H9 (cell line): ENCODE measurements at regions not wholly inside any gene's neighbourhood (a gene's known extent, or its start where the extent isn't known, plus 50 kb on each side); places are given as distances from the start of the nearest gene placed in this dataset.

ENCODE experiments used
- DNase-seq: peaks from one replicate; pipeline ENCODE4 v3.0.0-alpha.2; 2017
- H2AFZ ChIP-seq: one replicate; pipeline ENCODE4 v1.6.1; 2013; ENCODE audit warnings: mild to moderate bottlenecking, low read length, control low read depth, moderate library complexity
- H2AK5ac ChIP-seq: 2 replicates; pipeline ENCODE4 v1.6.1; 2013; ENCODE audit warnings: low read length, control low read depth, mixed read lengths; ENCODE audit not compliant: insufficient read length
- H2BK120ac ChIP-seq: one replicate; pipeline ENCODE4 v1.6.1; 2013; ENCODE audit warnings: low read depth, mild to moderate bottlenecking, low read length, control low read depth, inconsistent platforms; ENCODE audit not compliant: poor library complexity, severe bottlenecking
- H2BK12ac ChIP-seq: 2 replicates; pipeline ENCODE4 v1.6.1; 2013; ENCODE audit warnings: low read length, control low read depth, mixed read lengths, low read depth; ENCODE audit not compliant: insufficient read length
- H2BK15ac ChIP-seq: 2 replicates; pipeline ENCODE4 v1.6.1; 2013; ENCODE audit warnings: low read depth, low read length, control low read depth
- H2BK20ac ChIP-seq: one replicate; pipeline ENCODE4 v1.6.1; 2013; ENCODE audit warnings: low read depth, mild to moderate bottlenecking, low read length, control low read depth, inconsistent platforms; ENCODE audit not compliant: poor library complexity, severe bottlenecking
- H2BK5ac ChIP-seq: 2 replicates; pipeline ENCODE4 v1.6.1; 2013; ENCODE audit warnings: low read length, control low read depth, mixed read lengths; ENCODE audit not compliant: insufficient read length
- H3K14ac ChIP-seq: 2 replicates; pipeline ENCODE4 v1.6.1; 2013; ENCODE audit warnings: low read length, control low read depth; ENCODE audit not compliant: insufficient read depth
- H3K18ac ChIP-seq: 2 replicates; pipeline ENCODE4 v1.6.1; 2013; ENCODE audit warnings: low read depth, mild to moderate bottlenecking, mixed read lengths, low read length, control low read depth; ENCODE audit not compliant: insufficient read length
- H3K23ac ChIP-seq: 2 replicates; pipeline ENCODE4 v1.6.1; 2013; ENCODE audit warnings: low read length, control low read depth, mixed read lengths, low read depth; ENCODE audit not compliant: insufficient read length
- H3K23me2 ChIP-seq: 2 replicates; pipeline ENCODE4 v1.6.1; 2013; ENCODE audit warnings: low read depth, mild to moderate bottlenecking, mixed read lengths, low read length, control low read depth; ENCODE audit not compliant: insufficient read length, poor library complexity, severe bottlenecking
- H3K27ac ChIP-seq: 2 replicates; pipeline ENCODE4 v1.5.1; 2013; ENCODE audit warnings: low read length, control low read depth, mixed read lengths, low read depth; ENCODE audit not compliant: insufficient read length
- H3K27me3 ChIP-seq: 2 replicates; pipeline ENCODE4 v1.6.1; 2013; ENCODE audit warnings: low read length, control low read depth, inconsistent platforms; ENCODE audit not compliant: insufficient read depth
- H3K4ac ChIP-seq: 2 replicates; pipeline ENCODE4 v1.6.1; 2013; ENCODE audit warnings: low read depth, mild to moderate bottlenecking, control low read depth, inconsistent platforms, low read length, moderate library complexity
- H3K4me1 ChIP-seq: 2 replicates; pipeline ENCODE4 v1.6.1; 2013; ENCODE audit warnings: low read length, control low read depth, inconsistent platforms; ENCODE audit not compliant: insufficient read depth
- H3K4me2 ChIP-seq: 2 replicates; pipeline ENCODE4 v1.6.1; 2013; ENCODE audit warnings: low read length, control low read depth, mixed read lengths; ENCODE audit not compliant: insufficient read length, insufficient read depth
- H3K56ac ChIP-seq: 2 replicates; pipeline ENCODE4 v1.6.1; 2013; ENCODE audit warnings: low read depth, mild to moderate bottlenecking, mixed read lengths, low read length, control low read depth; ENCODE audit not compliant: insufficient read length
- H3K79me1 ChIP-seq: 2 replicates; pipeline ENCODE4 v1.6.1; 2013; ENCODE audit warnings: low read depth, mild to moderate bottlenecking, moderate library complexity, low read length, control low read depth, inconsistent platforms; ENCODE audit not compliant: insufficient read depth, poor library complexity, severe bottlenecking
- H3K79me2 ChIP-seq: 2 replicates; pipeline ENCODE4 v1.6.1; 2013; ENCODE audit warnings: low read length, control low read depth, inconsistent platforms; ENCODE audit not compliant: insufficient read depth
- H3K9ac ChIP-seq: 2 replicates; pipeline ENCODE4 v1.6.1; 2013; ENCODE audit warnings: low read length, control low read depth, mixed read lengths; ENCODE audit not compliant: insufficient read length; ENCODE audit errors: extremely low read depth
- H3K9me3 ChIP-seq: one replicate; pipeline ENCODE4 v1.6.1; 2013; ENCODE audit warnings: low read depth, low read length, inconsistent platforms; ENCODE audit not compliant: control insufficient read depth
- H3T11ph ChIP-seq: one replicate; pipeline ENCODE4 v1.6.1; 2013; ENCODE audit warnings: mild to moderate bottlenecking, low read length, control low read depth, inconsistent platforms
- H4K20me1 ChIP-seq: one replicate; pipeline ENCODE4 v1.6.1; 2013; ENCODE audit not compliant: control insufficient read depth, insufficient read length, insufficient read depth
- H4K5ac ChIP-seq: 2 replicates; pipeline ENCODE4 v1.6.1; 2013; ENCODE audit warnings: low read depth, mild to moderate bottlenecking, mixed read lengths, low read length, control low read depth; ENCODE audit not compliant: insufficient read length
- H4K8ac ChIP-seq: replicated peaks from 2 replicates; pipeline ENCODE4 v1.6.1; 2013; ENCODE audit warnings: low read length, control low read depth, mixed read lengths, low read depth; ENCODE audit not compliant: insufficient read length
- H4K91ac ChIP-seq: 2 replicates; pipeline ENCODE4 v1.6.1; 2013; ENCODE audit warnings: low read depth, mild to moderate bottlenecking, moderate library complexity, mixed read lengths, low read length, control low read depth; ENCODE audit not compliant: insufficient read length
- H3K27ac Mint-ChIP-seq, 3 experiments: 2 replicates in 2 of 3; 3 replicates in 1 of 3; pipeline ENCODE4 v1.8.0; 2020 to 2021; ENCODE audit warnings: mixed read lengths in 3 of 3, mild to moderate bottlenecking in 1 of 3, moderate library complexity in 1 of 3
- H3K27me3 Mint-ChIP-seq: 2 replicates; pipeline ENCODE4 v1.8.0; 2021; ENCODE audit warnings: low read depth, mild to moderate bottlenecking, moderate library complexity, mixed read lengths
- H3K36me3 Mint-ChIP-seq, 3 experiments: 2 replicates in 2 of 3; 3 replicates in 1 of 3; pipeline ENCODE4 v1.8.0; 2020 to 2021; ENCODE audit warnings: low read depth in 3 of 3, mixed read lengths in 3 of 3; ENCODE audit not compliant: insufficient read depth in 1 of 3
- H3K4me1 Mint-ChIP-seq, 2 experiments: 2 replicates each; pipeline ENCODE4 v1.8.0; 2020; ENCODE audit warnings: mixed read lengths in 2 of 2
- H3K4me3 Mint-ChIP-seq, 2 experiments: 2 replicates in 1 of 2; 3 replicates in 1 of 2; pipeline ENCODE4 v1.8.0; 2020 to 2021; ENCODE audit warnings: mild to moderate bottlenecking in 2 of 2, mixed read lengths in 2 of 2, moderate library complexity in 1 of 2
- H3K9me3 Mint-ChIP-seq, 2 experiments: 2 replicates in 1 of 2; 3 replicates in 1 of 2; pipeline ENCODE4 v1.8.0; 2020; ENCODE audit warnings: mild to moderate bottlenecking in 2 of 2, mixed read lengths in 2 of 2, moderate library complexity in 1 of 2
- CTCF ChIP-seq: fragments of 200-600 bp; sonication (generic); conservative IDR thresholded peaks from 3 replicates; pipeline ENCODE4 v1.8.0; 2021; ENCODE audit warnings: antibody characterized with exemption, mild to moderate bottlenecking
- WGBS: extraction: QIAGEN DNeasy Blood & Tissue Kit; methylation state at CpG from one replicate; pipeline ENCODE4 v1.1.7; 2013; ENCODE audit warnings: missing lambda C conversion rate, low lambda C conversion rate, mixed read lengths; ENCODE audit not compliant: insufficient read length; ENCODE audit errors: extremely low coverage; 5-methylcytosine and 5-hydroxymethylcytosine counted together

- Histone ChIP-seq H3K23me2 (no peaks in the 10 kb centered on the region), H4K20me1 (no peaks in the 10 kb centered on the region), H3T11ph (no peak overlapping the region), H4K5ac (no peak overlapping the region), H2BK120ac (no peak overlapping the region), H2BK15ac (no peak overlapping the region), H3K18ac (no peak overlapping the region), H2AK5ac (no peak overlapping the region), H3K56ac (no peak overlapping the region), H2AFZ (no peak overlapping the region), H2BK5ac (no peak overlapping the region), H3K27me3 (no peaks in the 10 kb centered on the region), H2BK12ac (no peak overlapping the region), H3K79me2 (no peaks in the 10 kb centered on the region), H4K91ac (no peak overlapping the region), H2BK20ac (no peak overlapping the region), H4K8ac (no peak overlapping the region), H3K9me3 (no peaks in the 10 kb centered on the region), H3K4me1 (peaks cover 8% of the 10 kb centered on the region; the same call in 1 of the 2 replicates), H3K4ac (no peak overlapping the region), H3K27ac (no peak overlapping the region), H3K14ac (no peak overlapping the region), H3K9ac (no peak overlapping the region), H3K4me2 (no peak overlapping the region), H3K23ac (no peak overlapping the region), H3K79me1 (no peaks in the 10 kb centered on the region)
- TF ChIP-seq CTCF: no peak
- no CpG with 5 or more reads among the region's 1 CpG for WGBS
- no peak for DNase-seq
- no peaks in the 10 kb centered on the region for H3K9me3 Mint-ChIP-seq
- H3K27me3 Mint-ChIP-seq: no peaks in the 10 kb centered on the region
- H3K4me1 Mint-ChIP-seq: peaks cover 28% of the 10 kb centered on the region in 2 experiments
- peaks cover 0 to 5% (median 0%) of the 10 kb centered on the region in 3 experiments; a peak in 3 of 7 replicates for H3K36me3 Mint-ChIP-seq
- H3K27ac Mint-ChIP-seq: no peak overlapping the region
- H3K4me3 Mint-ChIP-seq: no peak overlapping the region
Measured at GRCh38 chr4:136755531-136755916, 776.8 kb downstream of the PCDH18 start.
